Left hindlimb (tissue), 1 donor: ENCODE measurements at regions not wholly inside any gene's neighbourhood (a gene's known extent, or its start where the extent isn't known, plus 50 kb on each side); places are given as distances from the start of the nearest gene placed in this dataset.

Experiments used
- DNase-seq: peaks from one replicate; pipeline ENCODE4 v3.0.0-alpha.2; 2018

DNA sequence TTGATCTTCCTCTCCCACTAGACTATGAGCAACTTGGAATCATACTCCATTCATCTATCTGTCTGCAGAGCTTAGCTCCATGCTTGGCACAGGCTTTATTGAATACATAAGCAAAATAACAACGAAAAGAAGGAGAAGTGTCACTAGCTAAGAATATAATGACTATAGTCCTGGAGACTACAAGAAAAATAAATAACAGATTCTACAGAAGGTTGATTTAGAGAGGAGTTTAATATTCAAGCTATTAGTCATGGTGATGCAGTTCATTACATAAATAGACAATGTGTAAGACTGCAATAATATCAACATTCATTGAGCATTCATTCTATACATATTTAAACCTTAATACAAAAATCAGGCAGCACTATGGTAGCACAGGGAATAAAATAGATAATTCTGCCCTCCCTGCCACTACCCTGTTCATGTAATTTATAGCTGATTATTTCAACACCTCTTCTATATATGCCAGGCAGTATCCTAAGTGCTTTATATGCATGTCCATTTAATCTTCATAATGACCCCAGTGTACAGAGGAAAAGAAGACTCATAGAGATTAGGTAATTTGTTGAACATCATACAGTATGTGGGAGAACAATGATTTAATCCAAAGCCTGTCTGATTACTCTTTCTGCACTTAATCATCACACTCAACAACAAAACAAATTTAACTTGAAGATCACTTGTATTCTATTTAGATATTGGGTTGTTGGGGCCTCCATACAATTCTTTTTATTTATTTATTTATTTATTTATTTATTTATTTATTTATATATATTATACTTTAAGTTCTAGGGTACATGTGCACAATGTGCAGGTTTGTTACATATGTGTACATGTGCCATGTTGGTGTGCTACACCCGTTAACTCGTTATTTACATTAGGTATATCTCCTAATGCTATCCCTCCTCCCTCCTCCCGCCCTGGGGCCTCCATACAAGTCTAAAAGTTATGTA, 165.3 kb downstream of the RNF152 start:
- DNase-seq, result no peak

DNA sequence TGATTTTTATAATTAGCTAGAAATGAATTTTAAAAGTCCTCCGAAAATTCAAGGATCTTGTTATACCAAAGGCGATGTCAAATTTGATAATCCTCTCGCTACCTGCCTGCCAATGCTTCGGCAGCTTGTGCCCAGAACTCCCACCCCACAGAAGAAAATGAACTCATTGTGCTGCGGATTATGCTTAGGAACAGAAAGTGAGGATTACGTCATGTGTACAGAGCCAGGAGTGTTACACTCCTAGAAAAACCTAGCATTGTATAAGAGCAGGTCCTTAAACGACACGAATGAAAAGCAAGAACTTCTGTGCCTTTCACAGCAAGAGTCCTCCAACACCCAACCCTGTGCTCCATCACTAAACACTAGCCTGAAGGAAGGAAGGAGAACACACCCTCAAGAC, 168.3 kb downstream of the RNF152 start:
- no peak for DNase-seq

DNA sequence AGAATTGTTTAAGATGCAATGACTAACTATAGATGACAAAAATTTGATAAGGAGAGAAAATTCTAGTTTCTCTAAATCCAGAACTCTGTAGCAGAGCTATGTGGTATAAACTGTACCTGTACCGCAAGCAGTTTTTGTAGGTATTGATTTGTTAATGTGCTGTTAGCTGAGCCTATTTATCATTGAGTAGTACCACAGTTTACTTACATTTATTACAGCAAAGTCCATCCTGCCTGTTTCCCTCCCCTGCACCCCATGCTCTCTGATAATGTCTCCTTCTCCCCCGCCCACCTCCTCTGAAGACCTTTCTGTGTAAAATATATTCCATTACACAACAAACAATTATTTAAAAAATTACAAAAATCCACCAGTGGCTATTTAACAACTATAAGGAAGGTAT, 170.6 kb downstream of the RNF152 start:
- no peak for DNase-seq

DNA sequence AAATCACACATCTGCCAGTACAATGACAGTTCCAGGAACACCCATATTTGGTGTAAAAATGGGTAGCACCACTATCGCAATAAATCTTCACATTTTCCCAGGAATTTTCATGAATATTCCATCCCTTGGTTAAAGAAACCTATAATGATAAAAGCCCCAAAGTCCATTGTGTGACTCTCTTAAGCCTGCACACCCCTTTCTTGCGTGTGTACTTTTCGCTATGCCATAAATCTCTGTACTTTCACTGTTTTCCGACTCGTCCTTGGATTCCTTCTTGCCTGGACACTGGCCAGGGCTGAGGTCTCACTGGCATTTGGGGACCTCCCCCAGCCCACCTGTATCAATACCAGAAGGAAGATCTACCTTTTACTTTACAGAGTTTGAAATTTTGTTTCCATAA, 172.3 kb downstream of the RNF152 start:
- DNase-seq, result no peak

DNA sequence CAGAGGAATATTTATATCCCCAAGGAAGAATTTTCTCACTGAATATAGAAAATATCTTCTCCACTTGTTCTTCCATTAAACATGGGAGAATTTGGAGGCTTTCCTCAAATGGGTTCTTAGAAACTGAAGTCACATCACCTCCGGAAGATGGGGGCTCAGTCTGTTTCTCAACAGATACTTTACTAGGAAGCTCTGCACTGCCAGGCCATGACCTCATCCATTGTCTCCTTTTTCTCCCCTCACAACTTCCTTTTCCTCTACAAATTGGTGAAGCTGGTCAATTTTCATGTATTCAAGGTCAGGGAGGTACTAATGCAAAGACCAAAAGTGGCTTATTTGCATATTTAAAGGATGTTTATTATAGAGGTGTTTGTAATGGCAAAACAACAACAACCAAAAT, 173.1 kb downstream of the RNF152 start:
- no peak for DNase-seq

DNA sequence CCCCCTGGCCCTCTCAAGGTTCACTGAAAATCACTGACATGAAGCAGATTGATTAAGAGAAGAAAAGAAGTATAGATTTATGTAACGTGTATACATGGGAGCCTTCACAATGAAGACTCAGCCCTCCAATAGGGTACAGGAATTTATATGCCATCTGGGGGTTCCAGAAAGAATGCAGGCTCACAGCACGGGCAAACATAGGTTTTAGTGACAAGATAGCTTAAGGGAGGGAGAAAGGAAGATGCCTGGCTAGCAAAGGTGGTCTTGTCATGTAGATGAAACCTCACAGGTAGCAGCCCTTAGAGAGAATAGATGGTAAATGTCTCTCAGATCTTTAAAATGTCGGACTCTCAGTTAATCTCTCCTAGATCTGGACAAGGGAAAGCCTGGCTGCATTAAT, 173.9 kb downstream of the RNF152 start:
- no peak for DNase-seq

DNA sequence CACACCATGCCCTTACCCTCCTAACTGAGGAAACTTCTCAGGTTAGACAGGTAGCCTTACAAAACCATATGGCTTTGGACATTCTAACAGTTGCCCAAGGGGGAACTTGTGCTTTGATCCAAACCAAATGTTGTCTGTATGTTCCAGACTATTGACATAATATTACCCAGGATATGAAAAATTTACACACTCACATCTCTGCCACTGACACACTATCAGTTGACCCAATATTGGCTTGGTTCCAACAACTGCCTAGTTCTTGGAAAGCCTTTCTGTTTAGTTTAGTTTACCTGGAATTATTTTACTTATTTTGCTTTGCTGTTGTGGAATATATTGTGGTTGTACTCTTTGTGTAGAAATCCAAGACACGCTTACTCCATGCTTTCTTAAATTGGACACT, 178.4 kb downstream of the RNF152 start:
- no peak for DNase-seq

DNA sequence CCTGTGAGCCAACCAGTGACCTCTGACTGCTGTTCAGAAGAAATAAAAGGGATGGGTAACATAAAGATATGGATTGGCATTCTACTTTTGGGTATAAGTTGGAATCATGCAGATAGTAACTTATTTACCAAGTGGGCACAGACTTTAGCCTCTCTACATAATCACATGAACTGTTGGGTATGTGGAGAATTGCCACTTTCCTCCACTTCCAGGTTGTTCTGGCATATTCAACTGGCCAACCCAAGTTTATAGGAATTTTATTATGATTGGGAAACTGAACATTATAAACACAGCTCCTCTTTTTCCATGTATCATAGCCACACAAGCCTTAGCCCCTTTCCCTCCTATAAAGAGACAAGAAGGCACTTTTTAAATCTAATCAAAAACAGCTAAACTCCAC, 179.3 kb downstream of the RNF152 start:
- DNase-seq, result no peak

DNA sequence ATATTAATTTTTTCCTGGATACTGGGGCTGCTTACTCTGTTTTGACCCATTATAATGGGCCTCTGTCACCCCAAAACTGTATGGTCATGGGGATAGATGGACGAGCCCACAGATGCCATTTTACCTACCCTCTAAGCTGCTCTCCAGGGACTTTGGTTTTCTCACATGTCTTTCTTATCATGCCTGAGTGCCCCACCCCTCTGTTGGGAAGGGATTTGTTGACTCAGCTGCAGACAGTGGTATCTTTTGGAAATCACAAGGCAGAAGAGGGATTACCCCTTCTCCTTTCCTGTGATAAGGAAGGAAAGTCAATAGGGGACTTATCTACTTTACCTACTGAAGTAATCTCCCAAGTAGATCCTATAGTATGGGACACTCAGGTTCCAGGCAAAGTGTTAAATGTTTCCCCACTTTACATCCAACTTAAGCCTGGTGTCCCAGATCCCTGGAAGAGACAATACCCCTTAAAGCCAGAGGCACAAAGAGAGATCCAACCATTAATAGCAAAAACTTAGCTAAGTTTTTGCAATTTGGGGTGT, 182.7 kb downstream of the RNF152 start:
- no peak for DNase-seq

DNA sequence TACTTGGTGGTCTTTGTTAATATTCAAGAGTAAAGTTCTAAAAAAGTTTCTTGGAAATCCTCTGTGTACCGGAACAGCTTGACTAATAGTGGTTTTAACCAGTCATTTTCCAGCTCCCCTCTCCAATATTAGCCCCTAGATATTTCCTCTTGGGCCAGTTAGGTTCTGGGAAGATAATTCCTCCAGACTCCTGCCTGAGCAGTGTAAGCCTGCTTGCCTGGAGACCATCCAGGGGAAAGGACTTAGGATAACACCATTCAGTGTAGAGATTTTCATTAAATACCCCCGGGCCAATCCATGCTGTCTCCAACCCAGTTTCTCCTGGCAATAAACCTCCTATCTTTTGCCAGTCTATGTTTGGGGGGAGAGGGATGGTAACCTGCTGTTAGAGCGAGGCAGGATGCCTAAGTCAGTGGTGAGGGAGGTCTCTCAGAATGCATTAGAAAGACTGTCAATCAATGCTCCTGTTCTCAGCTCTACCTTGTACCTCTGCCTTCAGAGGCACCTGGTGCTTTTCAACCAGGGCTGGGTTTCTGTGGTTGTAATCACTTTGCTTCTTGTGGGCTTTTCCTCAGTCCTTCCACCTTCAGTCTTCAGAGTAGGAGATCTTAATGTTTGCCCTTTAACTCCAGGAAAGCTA, 186.4 kb downstream of the RNF152 start:
- no peak for DNase-seq

DNA sequence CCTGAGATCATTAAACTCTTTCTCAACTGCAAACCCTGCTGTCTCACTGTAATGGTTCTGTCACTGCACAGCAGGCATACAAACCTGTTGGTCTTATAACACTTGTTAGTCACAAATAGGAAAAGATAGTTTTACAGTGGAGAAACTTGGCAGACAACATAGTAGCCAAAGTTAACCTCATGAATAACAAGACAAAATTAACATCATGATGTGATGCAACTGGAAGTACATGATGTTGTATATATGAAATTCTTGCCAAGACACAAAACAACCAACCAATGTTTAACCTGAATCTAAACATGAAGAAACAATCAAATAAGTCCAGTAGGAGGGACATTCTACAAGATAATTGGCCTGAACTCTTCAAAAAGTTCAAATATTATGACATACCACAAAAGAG, 189.3 kb downstream of the RNF152 start:
- DNase-seq, result no peak

DNA sequence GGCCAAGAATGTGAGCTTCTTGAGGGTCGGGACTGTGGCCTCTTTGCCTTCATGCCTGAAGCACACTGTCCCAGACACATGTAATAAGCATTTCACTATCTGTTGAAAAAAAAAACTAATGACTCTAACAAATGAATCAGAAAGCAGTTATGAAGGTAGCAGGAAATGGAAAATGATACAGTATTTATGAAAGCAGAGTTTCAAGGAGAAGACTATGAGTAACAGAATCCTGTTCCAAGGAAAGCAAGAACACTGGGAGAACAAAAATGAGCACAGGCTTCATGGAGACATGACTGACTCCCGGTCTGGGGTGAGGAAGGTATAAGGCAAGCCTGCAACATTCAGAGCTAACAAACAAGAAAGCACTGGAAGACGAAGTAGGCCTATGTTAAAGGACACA, 190.8 kb downstream of the RNF152 start:
- no peak for DNase-seq

DNA sequence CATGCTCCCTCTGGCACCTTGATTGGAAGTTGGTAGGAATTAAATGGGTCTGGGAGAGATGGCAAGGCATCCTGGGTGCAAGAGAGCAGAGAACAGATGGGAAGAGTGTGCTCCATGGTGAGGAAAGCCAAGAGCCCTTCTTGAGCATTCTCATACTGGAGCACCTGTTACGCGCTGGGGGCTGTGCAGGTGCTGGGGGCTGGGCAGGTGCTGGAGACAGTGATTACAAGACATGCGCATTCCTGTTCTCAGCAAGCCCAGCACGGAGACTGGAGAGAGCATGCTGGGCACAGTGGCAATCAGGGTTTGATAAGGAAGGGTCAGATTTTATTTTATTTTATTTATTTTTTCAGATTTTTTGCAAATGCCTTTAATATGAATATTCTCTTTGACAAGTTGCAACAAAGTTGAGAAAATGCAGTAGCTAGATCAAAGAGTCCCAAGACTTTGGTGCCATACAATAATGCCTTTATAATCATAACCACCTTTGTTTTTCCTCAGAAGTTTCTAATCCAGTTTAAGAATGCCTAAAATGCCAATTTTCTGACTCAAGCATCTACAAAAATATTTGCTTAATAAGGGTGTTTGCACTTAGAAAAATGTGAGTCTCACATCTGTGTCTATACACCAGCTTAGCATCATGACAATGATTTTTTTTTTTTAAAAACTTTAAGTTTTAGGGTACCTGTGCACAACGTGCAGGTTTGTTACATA, 193.3 kb downstream of the RNF152 start:
- no peak for DNase-seq

DNA sequence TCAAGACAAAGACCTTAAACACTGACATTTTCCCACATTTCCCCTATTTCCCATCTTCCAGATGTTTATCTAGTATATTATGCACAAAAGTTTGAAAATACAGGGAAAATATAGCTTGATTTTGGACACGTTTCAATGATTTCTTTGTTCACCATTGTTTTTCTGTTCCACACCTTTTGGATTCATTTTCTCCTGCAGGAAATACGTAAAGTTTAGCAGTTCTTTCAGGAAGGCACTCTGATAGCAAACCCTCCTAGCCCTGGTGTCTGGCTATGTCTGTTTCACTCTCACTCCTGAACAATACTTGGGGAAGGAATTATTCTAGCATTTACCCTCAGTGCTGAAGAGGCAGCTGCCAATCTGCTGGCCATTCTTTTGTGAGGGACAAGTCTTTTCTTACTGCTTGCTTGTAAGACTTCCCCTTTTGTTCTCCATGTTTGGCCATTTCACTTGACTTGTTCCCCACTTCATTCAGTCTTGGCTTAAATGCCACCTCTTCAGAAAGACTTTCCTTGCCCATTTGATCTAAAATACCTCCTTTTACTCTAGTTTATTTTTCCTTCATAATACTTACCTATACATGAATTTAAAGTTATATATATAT, 195.4 kb downstream of the RNF152 start:
- DNase-seq, result no peak

DNA sequence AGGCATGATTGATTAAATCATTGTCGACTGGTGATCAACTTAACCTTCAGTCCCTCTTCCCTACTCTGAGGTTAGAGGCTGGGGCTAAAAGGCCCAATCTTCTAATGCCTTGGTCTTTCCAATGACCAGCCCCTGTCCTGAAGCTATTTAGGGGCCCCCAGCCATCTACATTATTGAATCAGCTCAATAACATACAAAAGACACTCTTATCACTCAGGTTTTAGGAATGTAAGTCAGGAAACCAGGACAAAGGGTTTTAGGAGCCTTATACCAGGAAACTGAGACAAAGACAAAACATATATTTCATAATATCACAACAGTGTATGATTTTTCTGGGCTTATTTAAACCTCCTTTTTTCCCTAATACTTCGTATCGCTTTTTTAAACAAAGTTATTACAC, 198.6 kb downstream of the RNF152 start:
- DNase-seq, result no peak

DNA sequence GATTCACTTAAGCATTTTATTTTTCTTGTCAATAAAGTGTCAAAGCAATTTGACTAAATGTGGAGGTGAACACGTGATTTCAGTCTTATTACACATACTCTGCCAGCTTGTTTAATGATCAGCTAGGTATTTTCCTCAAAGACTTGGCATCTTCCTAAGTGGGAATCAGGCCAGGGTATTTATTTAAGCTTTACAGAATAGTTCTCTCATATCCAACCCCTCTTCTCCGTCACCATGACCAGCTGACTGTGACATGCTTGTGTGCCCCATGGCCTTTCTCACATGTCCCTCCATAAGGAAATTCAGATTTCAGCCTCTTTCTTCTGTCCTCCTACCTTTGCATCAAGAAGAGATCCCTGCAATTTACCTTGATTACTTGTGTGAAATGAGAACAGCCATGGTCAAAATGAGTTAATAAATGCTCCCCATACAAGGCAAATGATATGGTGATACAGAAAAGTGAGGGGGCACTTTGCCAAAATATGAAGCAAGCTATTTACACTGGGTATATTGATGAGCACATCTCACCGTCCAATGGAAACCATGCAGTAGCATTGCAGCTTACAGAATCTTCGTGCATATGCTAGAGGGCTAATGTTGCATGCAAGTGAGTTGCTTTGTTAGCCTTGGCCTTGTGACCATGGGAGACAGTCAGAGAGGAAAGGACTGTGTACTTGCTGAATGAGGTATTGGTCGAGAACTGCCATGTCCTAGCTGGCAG, 202.2 kb downstream of the RNF152 start:
- no peak for DNase-seq

DNA sequence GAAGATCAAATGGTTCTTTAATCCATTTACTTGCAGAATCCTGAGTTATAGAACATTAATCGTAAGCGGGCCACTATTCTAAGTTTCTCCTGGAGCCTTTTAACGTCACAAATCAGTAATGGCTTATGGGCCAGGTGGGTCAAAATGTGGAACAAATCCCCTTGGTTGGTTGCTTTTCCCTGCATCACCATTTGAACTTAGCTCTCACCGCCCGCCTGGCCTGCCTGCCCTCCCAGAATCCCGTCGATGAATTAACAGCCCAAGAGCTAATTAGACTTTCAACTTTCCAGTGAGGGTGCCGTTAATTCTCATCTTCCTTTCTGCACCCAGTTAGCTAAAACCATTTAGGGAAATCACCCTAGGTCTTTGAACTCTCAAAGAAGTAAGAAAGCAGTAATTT, 205.5 kb downstream of the RNF152 start:
- no peak for DNase-seq

DNA sequence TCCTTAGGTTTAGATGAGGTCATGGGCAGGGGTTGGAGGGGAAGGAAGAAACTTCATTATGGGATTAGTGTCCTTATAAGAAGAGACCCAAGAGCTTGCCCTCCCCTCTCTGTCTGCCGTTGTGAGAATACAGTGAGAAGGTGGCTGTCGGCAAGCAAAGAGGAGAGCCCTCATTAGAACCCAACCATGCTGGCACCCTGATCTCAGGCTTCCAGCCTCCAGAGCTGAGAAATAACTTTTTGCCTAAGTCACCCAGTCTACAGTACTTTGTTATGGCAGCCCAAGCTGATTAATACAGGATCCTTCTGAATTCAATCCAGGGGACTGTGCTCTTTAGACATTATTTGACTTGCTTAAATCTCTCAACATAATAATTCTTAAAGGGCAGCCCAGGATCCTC, 209.0 kb downstream of the RNF152 start:
- DNase-seq, result no peak

DNA sequence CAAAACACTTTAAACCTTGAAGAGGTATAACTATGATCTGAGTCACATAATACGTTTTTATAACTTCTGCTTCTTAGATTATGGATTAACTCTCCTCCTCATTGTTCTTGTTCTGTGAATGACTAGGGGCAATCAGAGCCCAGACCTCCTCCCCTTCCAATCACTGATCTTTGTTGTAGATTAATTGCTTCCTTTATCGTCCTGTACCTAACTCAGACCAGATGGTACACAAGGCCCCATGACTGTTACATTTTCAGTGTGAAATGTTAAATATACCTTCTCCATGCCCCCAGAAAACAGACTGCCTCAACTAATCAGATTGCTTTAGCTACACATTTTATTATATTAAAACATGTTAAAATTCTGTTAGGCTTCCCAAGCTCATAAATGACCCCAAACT, 211.7 kb downstream of the RNF152 start:
- DNase-seq, result no peak

DNA sequence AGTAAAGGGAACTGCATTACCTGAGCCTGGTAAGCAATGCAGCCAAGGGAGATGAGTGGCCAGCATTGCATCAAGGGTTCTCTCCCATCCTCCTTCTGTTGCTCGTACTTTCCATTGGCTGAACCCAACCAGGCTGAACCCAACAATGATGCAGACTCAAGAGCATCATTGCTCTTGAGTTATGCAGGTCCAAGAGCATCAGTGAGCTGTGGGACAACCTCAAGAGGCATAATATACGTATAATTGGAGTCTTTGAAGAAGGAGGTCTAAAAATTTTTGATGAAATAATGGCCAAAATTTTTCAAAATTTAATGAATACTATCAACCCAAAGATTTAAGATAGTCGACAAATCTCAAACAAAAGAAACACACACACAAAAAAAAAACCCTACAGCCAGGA, 213.0 kb downstream of the RNF152 start:
- DNase-seq, result no peak

DNA sequence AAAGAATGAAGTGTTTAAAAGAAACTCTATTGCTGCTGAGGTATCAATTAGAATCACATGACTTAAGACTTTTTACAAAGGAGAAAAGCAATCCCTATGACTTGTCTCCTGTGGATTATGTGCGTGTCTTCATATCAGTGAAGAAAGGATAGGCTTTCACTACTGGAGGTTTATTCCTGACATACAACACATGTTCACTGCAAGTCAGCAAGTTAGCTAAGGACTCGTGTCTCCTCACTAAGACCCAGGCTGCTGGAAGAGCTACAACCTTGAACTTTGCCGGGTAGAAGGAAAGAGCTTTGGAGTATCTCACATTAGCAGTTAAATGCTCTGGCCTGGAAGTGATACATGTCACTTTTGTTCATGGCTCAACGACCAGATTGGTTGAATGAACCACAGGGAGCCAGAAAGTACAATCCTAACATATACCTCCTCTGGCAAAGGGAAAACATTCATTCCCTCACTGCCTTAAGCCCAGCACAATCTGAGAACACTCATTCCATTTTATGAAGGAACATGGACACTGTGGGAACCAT, 215.3 kb downstream of the RNF152 start:
- DNase-seq, result no peak

DNA sequence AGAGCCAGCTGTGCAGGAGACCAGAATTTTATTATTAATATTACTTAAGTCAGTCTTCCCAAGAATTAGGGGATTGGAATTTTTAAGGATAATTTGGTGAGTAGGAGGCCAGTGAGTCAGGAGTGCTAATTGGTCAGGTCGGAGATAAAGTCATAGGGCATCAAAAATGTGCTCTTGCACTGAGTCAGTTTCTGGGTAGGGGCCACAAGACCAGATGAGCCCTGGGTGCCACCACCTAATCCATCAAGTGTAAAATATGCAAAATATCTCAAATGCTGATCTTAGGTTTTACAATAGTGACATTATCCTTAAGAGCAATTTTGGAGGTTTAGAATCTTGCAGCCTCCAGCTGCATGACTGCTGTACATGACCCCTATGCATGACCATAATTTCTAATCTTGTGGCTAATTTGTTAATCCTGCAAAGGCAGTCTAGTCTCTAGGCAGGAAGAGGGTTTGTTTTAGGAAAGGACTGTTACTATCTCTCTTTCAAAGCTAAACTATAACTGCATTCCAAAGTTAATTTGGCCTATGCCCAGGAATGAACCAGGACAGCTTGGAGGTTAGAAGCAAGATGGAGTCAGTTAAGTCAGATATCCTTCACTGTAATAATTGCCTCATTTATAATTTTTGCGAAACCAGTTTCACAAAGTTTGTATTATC, 215.9 kb downstream of the RNF152 start:
- DNase-seq, result no peak
